ENCODE measurements at regions not wholly inside any gene's neighbourhood (a gene's known extent, or its start where the extent isn't known, plus 50 kb on each side); places are given as distances from the start of the nearest gene placed in this dataset.

- TF ChIP-seq, protein P1, sequence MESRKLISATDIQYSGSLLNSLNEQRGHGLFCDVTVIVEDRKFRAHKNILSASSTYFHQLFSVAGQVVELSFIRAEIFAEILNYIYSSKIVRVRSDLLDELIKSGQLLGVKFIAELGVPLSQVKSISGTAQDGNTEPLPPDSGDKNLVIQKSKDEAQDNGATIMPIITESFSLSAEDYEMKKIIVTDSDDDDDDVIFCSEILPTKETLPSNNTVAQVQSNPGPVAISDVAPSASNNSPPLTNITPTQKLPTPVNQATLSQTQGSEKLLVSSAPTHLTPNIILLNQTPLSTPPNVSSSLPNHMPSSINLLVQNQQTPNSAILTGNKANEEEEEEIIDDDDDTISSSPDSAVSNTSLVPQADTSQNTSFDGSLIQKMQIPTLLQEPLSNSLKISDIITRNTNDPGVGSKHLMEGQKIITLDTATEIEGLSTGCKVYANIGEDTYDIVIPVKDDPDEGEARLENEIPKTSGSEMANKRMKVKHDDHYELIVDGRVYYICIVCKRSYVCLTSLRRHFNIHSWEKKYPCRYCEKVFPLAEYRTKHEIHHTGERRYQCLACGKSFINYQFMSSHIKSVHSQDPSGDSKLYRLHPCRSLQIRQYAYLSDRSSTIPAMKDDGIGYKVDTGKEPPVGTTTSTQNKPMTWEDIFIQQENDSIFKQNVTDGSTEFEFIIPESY (CRISPR knock-in tag; IDR thresholded peaks at IDR 0.05) = no peak
- TF ChIP-seq BRCA1 (IDR thresholded peaks at IDR 0.05) (no peak), BRCA1 (CRISPR knock-in tag; IDR thresholded peaks at IDR 0.05) (no peak)
Observed at GRCh38 chr6:5922230-5922629, 84.5 kb downstream of the NRN1 start.

All from K562 (cell line).